GM23338 (cell line): ENCODE measurements at regions not wholly inside any gene's neighbourhood (a gene's known extent, or its start where the extent isn't known, plus 50 kb on each side); places are given as distances from the start of the nearest gene placed in this dataset.

Experiments used
- CREB1 ChIP-seq: fragments of 250-450 bp; sonication (Bioruptor Pico); IDR thresholded peaks from 2 replicates; pipeline ENCODE4 v1.5.0; 2020; ENCODE audit warnings: low read depth, mild to moderate bottlenecking, moderate library complexity
- EZH2 ChIP-seq: fragments of 200-600 bp; sonication (generic); IDR thresholded peaks from one replicate; pipeline ENCODE4 v1.8.0; 2017; ENCODE audit warnings: antibody characterized with exemption, mild to moderate bottlenecking, low read depth; ENCODE audit not compliant: unreplicated experiment
- EZH2phosphoT487 ChIP-seq: fragments of 200-600 bp; sonication (generic); IDR thresholded peaks from one replicate; pipeline ENCODE4 v1.8.1; 2018; ENCODE audit warnings: antibody characterized with exemption; ENCODE audit not compliant: unreplicated experiment
- JUNB ChIP-seq: IDR thresholded peaks from one replicate; pipeline ENCODE4 v1.6.1; 2016; ENCODE audit warnings: antibody characterized with exemption; ENCODE audit not compliant: unreplicated experiment
- NANOG ChIP-seq: IDR thresholded peaks from 2 replicates; pipeline ENCODE4 v1.6.1; 2016; ENCODE audit warnings: antibody characterized with exemption, borderline replicate concordance
- POLR2AphosphoS5 ChIP-seq: IDR thresholded peaks from 2 replicates; pipeline ENCODE4 v1.6.1; 2016; ENCODE audit warnings: antibody characterized with exemption, low read depth
- STAT1 ChIP-seq: IDR thresholded peaks from one replicate; pipeline ENCODE4 v1.6.1; 2016; ENCODE audit warnings: antibody characterized with exemption; ENCODE audit not compliant: unreplicated experiment
- ZNF331 ChIP-seq: fragments of 250-450 bp; sonication (Bioruptor Pico); IDR thresholded peaks from 2 replicates; pipeline ENCODE4 v1.5.0; 2020; ENCODE audit warnings: low read depth, mild to moderate bottlenecking, moderate library complexity
- TF ChIP-seq, protein P1 (sequence below), 2 experiments: fragments of 200-600 bp in 1 of 2; sonication (generic) in 1 of 2; conservative IDR thresholded peaks; 2 replicates each; pipeline versions ENCODE4 v1.5.1 to v1.6.1; 2016 to 2017; ENCODE audit warnings: antibody characterized with exemption in 2 of 2, low read depth in 2 of 2, mild to moderate bottlenecking in 2 of 2, moderate library complexity in 1 of 2
- TF ChIP-seq, protein P2 (sequence below): IDR thresholded peaks from one replicate; pipeline ENCODE4 v1.6.1; 2018; ENCODE audit warnings: antibody characterized with exemption; ENCODE audit not compliant: unreplicated experiment
- TF ChIP-seq, protein P3 (sequence below): IDR thresholded peaks from 2 replicates; pipeline ENCODE4 v1.6.1; 2016; ENCODE audit warnings: antibody characterized with exemption
- TF ChIP-seq, protein P4 (sequence below): fragments of 250-450 bp; sonication (Bioruptor Pico); IDR thresholded peaks from 2 replicates; pipeline ENCODE4 v1.5.0; 2020; ENCODE audit warnings: mild to moderate bottlenecking, moderate library complexity

DNA sequence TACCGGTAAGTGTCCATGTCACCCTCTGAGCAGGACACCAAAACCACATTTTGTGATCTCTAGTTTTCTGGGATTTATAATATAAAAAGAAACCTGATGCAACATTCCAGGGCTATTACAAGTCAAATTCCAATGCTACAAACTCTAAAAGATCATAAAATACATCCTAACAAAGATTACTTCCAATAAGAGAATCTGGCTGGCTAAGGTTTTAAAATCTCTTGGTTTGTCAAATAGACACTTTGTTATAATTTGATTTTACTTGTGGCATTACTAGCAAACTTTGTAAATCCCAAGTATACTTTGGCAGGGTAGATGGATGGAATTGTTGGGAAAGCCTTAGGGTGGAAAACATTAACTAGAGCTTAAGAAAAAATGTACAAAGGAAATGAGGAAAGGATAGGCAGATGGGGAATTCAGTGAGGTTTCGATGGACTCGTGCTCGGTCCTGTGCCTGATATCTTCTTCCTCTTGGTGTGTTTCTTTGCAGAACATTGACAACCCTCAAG is 74.0 kb upstream of the POMP start:
- TF ChIP-seq CREB1: no peak
- no peak for TF ChIP-seq EZH2
- TF ChIP-seq JUNB: no peak
- no peak for TF ChIP-seq POLR2AphosphoS5
- TF ChIP-seq, protein P1, sequence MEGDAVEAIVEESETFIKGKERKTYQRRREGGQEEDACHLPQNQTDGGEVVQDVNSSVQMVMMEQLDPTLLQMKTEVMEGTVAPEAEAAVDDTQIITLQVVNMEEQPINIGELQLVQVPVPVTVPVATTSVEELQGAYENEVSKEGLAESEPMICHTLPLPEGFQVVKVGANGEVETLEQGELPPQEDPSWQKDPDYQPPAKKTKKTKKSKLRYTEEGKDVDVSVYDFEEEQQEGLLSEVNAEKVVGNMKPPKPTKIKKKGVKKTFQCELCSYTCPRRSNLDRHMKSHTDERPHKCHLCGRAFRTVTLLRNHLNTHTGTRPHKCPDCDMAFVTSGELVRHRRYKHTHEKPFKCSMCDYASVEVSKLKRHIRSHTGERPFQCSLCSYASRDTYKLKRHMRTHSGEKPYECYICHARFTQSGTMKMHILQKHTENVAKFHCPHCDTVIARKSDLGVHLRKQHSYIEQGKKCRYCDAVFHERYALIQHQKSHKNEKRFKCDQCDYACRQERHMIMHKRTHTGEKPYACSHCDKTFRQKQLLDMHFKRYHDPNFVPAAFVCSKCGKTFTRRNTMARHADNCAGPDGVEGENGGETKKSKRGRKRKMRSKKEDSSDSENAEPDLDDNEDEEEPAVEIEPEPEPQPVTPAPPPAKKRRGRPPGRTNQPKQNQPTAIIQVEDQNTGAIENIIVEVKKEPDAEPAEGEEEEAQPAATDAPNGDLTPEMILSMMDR (conservative IDR thresholded peaks at IDR 0.05; ENCODE audit: low read depth in 2 of 2): no peak
- TF ChIP-seq, protein P2, sequence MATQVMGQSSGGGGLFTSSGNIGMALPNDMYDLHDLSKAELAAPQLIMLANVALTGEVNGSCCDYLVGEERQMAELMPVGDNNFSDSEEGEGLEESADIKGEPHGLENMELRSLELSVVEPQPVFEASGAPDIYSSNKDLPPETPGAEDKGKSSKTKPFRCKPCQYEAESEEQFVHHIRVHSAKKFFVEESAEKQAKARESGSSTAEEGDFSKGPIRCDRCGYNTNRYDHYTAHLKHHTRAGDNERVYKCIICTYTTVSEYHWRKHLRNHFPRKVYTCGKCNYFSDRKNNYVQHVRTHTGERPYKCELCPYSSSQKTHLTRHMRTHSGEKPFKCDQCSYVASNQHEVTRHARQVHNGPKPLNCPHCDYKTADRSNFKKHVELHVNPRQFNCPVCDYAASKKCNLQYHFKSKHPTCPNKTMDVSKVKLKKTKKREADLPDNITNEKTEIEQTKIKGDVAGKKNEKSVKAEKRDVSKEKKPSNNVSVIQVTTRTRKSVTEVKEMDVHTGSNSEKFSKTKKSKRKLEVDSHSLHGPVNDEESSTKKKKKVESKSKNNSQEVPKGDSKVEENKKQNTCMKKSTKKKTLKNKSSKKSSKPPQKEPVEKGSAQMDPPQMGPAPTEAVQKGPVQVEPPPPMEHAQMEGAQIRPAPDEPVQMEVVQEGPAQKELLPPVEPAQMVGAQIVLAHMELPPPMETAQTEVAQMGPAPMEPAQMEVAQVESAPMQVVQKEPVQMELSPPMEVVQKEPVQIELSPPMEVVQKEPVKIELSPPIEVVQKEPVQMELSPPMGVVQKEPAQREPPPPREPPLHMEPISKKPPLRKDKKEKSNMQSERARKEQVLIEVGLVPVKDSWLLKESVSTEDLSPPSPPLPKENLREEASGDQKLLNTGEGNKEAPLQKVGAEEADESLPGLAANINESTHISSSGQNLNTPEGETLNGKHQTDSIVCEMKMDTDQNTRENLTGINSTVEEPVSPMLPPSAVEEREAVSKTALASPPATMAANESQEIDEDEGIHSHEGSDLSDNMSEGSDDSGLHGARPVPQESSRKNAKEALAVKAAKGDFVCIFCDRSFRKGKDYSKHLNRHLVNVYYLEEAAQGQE: no peak
- no peak for TF ChIP-seq ZNF331 (CRISPR knock-in tag)
- no peak for TF ChIP-seq STAT1
- no peak for TF ChIP-seq EZH2phosphoT487
- no peak for TF ChIP-seq NANOG
- TF ChIP-seq, protein P3, sequence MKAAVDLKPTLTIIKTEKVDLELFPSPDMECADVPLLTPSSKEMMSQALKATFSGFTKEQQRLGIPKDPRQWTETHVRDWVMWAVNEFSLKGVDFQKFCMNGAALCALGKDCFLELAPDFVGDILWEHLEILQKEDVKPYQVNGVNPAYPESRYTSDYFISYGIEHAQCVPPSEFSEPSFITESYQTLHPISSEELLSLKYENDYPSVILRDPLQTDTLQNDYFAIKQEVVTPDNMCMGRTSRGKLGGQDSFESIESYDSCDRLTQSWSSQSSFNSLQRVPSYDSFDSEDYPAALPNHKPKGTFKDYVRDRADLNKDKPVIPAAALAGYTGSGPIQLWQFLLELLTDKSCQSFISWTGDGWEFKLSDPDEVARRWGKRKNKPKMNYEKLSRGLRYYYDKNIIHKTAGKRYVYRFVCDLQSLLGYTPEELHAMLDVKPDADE: no peak
- TF ChIP-seq, protein P4, sequence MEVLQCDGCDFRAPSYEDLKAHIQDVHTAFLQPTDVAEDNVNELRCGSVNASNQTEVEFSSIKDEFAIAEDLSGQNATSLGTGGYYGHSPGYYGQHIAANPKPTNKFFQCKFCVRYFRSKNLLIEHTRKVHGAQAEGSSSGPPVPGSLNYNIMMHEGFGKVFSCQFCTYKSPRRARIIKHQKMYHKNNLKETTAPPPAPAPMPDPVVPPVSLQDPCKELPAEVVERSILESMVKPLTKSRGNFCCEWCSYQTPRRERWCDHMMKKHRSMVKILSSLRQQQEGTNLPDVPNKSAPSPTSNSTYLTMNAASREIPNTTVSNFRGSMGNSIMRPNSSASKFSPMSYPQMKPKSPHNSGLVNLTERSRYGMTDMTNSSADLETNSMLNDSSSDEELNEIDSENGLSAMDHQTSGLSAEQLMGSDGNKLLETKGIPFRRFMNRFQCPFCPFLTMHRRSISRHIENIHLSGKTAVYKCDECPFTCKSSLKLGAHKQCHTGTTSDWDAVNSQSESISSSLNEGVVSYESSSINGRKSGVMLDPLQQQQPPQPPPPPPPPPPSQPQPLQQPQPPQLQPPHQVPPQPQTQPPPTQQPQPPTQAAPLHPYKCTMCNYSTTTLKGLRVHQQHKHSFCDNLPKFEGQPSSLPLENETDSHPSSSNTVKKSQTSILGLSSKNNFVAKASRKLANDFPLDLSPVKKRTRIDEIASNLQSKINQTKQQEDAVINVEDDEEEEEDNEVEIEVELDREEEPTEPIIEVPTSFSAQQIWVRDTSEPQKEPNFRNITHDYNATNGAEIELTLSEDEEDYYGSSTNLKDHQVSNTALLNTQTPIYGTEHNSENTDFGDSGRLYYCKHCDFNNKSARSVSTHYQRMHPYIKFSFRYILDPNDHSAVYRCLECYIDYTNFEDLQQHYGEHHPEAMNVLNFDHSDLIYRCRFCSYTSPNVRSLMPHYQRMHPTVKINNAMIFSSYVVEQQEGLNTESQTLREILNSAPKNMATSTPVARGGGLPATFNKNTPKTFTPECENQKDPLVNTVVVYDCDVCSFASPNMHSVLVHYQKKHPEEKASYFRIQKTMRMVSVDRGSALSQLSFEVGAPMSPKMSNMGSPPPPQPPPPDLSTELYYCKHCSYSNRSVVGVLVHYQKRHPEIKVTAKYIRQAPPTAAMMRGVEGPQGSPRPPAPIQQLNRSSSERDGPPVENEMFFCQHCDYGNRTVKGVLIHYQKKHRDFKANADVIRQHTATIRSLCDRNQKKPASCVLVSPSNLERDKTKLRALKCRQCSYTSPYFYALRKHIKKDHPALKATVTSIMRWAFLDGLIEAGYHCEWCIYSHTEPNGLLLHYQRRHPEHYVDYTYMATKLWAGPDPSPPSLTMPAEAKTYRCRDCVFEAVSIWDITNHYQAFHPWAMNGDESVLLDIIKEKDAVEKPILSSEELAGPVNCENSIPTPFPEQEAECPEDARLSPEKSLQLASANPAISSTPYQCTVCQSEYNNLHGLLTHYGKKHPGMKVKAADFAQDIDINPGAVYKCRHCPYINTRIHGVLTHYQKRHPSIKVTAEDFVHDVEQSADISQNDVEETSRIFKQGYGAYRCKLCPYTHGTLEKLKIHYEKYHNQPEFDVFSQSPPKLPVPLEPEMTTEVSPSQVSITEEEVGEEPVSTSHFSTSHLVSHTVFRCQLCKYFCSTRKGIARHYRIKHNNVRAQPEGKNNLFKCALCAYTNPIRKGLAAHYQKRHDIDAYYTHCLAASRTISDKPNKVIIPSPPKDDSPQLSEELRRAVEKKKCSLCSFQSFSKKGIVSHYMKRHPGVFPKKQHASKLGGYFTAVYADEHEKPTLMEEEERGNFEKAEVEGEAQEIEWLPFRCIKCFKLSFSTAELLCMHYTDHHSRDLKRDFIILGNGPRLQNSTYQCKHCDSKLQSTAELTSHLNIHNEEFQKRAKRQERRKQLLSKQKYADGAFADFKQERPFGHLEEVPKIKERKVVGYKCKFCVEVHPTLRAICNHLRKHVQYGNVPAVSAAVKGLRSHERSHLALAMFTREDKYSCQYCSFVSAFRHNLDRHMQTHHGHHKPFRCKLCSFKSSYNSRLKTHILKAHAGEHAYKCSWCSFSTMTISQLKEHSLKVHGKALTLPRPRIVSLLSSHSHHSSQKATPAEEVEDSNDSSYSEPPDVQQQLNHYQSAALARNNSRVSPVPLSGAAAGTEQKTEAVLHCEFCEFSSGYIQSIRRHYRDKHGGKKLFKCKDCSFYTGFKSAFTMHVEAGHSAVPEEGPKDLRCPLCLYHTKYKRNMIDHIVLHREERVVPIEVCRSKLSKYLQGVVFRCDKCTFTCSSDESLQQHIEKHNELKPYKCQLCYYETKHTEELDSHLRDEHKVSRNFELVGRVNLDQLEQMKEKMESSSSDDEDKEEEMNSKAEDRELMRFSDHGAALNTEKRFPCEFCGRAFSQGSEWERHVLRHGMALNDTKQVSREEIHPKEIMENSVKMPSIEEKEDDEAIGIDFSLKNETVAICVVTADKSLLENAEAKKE (CRISPR knock-in tag): no peak
